Glutamatergic neuron (in vitro differentiated cells): ENCODE measurements at regions not wholly inside any gene's neighbourhood (a gene's known extent, or its start where the extent isn't known, plus 50 kb on each side); places are given as distances from the start of the nearest gene placed in this dataset.

Experiments used
- DNase-seq: peaks from one replicate; pipeline ENCODE4 v3.0.0; 2022
- H3K27ac Mint-ChIP-seq: one replicate; pipeline ENCODE4 v1.8.0; 2020; ENCODE audit warnings: mild to moderate bottlenecking, mixed read lengths, inconsistent platforms; ENCODE audit not compliant: unreplicated experiment
- H3K27me3 Mint-ChIP-seq: one replicate; pipeline ENCODE4 v1.8.0; 2020; ENCODE audit warnings: mild to moderate bottlenecking, moderate library complexity, mixed read lengths, inconsistent platforms; ENCODE audit not compliant: unreplicated experiment
- H3K36me3 Mint-ChIP-seq: one replicate; pipeline ENCODE4 v1.8.0; 2020; ENCODE audit warnings: mild to moderate bottlenecking, mixed read lengths, inconsistent platforms; ENCODE audit not compliant: unreplicated experiment
- H3K4me1 Mint-ChIP-seq: one replicate; pipeline ENCODE4 v1.8.0; 2020; ENCODE audit warnings: mild to moderate bottlenecking, low read depth, mixed read lengths, inconsistent platforms; ENCODE audit not compliant: unreplicated experiment
- H3K4me3 Mint-ChIP-seq: one replicate; pipeline ENCODE4 v1.8.0; 2020; ENCODE audit warnings: mild to moderate bottlenecking, mixed read lengths, inconsistent platforms; ENCODE audit not compliant: unreplicated experiment
- H3K9me3 Mint-ChIP-seq: one replicate; pipeline ENCODE4 v1.8.0; 2020; ENCODE audit warnings: mild to moderate bottlenecking, moderate library complexity, mixed read lengths, inconsistent platforms; ENCODE audit not compliant: unreplicated experiment
- CTCF ChIP-seq: fragments of 200-600 bp; sonication (generic); IDR thresholded peaks from one replicate; pipeline ENCODE4 v1.5.0; 2021; ENCODE audit not compliant: partially characterized antibody, unreplicated experiment

- no peaks in the 10 kb centered on the region for H3K9me3 Mint-ChIP-seq
- no peak for TF ChIP-seq CTCF
- no peak overlapping the region for H3K27ac Mint-ChIP-seq
- no peak overlapping the region for H3K4me3 Mint-ChIP-seq
- no peaks in the 10 kb centered on the region for H3K4me1 Mint-ChIP-seq
- H3K36me3 Mint-ChIP-seq, result no peaks in the 10 kb centered on the region
- H3K27me3 Mint-ChIP-seq, result no peaks in the 10 kb centered on the region
- DNase-seq, result no peak
Measured at GRCh38 chr14:28055008-28055407, 711.6 kb upstream of the FOXG1 start.

- Mint-ChIP-seq H3K27me3 (no peaks in the 10 kb centered on the region), H3K9me3 (no peaks in the 10 kb centered on the region), H3K4me1 (no peaks in the 10 kb centered on the region), H3K4me3 (no peak overlapping the region), H3K36me3 (no peaks in the 10 kb centered on the region), H3K27ac (no peak overlapping the region)
- TF ChIP-seq CTCF, result no peak
- no peak for DNase-seq
Measured at GRCh38 chr14:28057359-28058296, 709.0 kb upstream of the FOXG1 start.

- H3K4me1 Mint-ChIP-seq, result no peaks in the 10 kb centered on the region
- H3K27me3 Mint-ChIP-seq, result no peaks in the 10 kb centered on the region
- no peak overlapping the region for H3K27ac Mint-ChIP-seq
- DNase-seq, result no peak
- no peak for TF ChIP-seq CTCF
- H3K36me3 Mint-ChIP-seq, result no peaks in the 10 kb centered on the region
- no peaks in the 10 kb centered on the region for H3K9me3 Mint-ChIP-seq
- H3K4me3 Mint-ChIP-seq, result no peak overlapping the region
Measured at GRCh38 chr14:28059254-28059653, 707.3 kb upstream of the FOXG1 start.

GRCh38 chr14:28061006-28061405, 705.6 kb upstream of the FOXG1 start:
- H3K27me3 Mint-ChIP-seq, result no peaks in the 10 kb centered on the region
- no peaks in the 10 kb centered on the region for H3K36me3 Mint-ChIP-seq
- DNase-seq, result no peak
- TF ChIP-seq CTCF, result no peak
- no peak overlapping the region for H3K4me3 Mint-ChIP-seq
- no peaks in the 10 kb centered on the region for H3K9me3 Mint-ChIP-seq
- H3K27ac Mint-ChIP-seq, result no peak overlapping the region
- no peaks in the 10 kb centered on the region for H3K4me1 Mint-ChIP-seq

GRCh38 chr14:28077021-28077420, 689.6 kb upstream of the FOXG1 start:
- Mint-ChIP-seq H3K4me3 (no peak overlapping the region), H3K36me3 (no peaks in the 10 kb centered on the region), H3K27me3 (peaks cover 1% of the 10 kb centered on the region), H3K9me3 (no peaks in the 10 kb centered on the region), H3K27ac (no peak overlapping the region), H3K4me1 (no peaks in the 10 kb centered on the region)
- no peak for DNase-seq
- no peak for TF ChIP-seq CTCF
